ENCODE measurements at regions not wholly inside any gene's neighbourhood (a gene's known extent, or its start where the extent isn't known, plus 50 kb on each side); places are given as distances from the start of the nearest gene placed in this dataset.

DNA sequence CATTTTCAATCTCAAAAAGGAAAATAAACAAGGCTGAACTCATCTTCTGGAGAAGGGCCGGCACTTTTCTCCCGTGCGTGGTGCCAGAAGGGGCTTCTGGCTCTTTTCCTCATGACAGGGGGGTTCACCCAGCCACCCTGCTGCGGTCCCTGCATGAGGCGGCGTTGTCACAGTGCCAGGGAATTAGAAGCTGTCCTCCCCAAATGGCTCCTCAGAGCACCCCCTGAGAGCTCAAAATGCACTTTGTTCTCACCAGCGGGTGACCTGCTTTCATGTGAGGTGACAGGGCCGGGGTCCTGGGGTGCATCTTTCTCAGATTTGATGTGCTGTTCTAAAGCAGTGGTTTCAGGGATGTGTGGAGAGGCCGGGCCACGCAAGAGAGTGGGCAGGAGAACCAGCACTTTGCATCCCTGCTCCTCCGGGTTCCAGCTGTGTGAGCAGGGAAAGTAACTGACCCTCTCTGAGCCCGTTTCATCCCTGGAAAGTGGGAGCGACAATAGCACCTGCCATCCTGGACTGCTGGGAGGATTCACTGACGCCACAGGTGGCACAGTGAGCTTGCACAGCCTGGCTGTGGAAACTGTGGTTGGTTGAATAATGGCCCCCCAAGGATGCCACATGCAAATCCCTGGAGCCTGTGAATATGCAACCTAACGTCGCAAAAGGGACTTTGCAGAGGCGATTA, 94.0 kb downstream of the FOXL1 start:
- no TSS peak for BruUV-seq (replicated peaks)
- no peak for TF ChIP-seq EZH2 (IDR thresholded peaks at IDR 0.05; ENCODE audit: borderline replicate concordance, low read depth, low read length, poor library complexity, severe bottlenecking)
- no peaks in the 10 kb centered on the region for H3K36me3 ChIP-seq (ENCODE audit: insufficient read depth, low read length, poor library complexity, severe bottlenecking)
- H3K9me3 ChIP-seq (ENCODE audit: low read depth, low read length, poor library complexity, severe bottlenecking), result no peaks in the 10 kb centered on the region
- no peak overlapping the region for H3K27ac ChIP-seq (ENCODE audit: low read depth, low read length, poor library complexity, severe bottlenecking)
- CTCF ChIA-PET, result interaction anchor here (0.5 kb wide), 1 partner anchor 391 kb away, joined by 4 read pairs; no protein-coding TSS in a partner anchor
- no peak for DNase-seq (ENCODE audit: low spot score)
- intact Hi-C loops (cut with micrococcal nuclease; ENCODE audit: unreplicated experiment), result no loop called here
- no peaks in the 10 kb centered on the region for H3K4me1 ChIP-seq (ENCODE audit: insufficient read depth, low read length, poor library complexity, severe bottlenecking)
- POLR2A ChIA-PET (ENCODE audit: low non-redundant PET), result no interaction called here
- H3K4me3 ChIP-seq (ENCODE audit: low read depth, low read length, poor library complexity, severe bottlenecking), result no peak overlapping the region
- peaks cover 86% of the 10 kb centered on the region for H3K27me3 ChIP-seq (replicated peaks; ENCODE audit: insufficient read depth, low read depth, low read length, poor library complexity)

- H3K36me3 ChIP-seq (ENCODE audit: insufficient read depth, low read length, poor library complexity, severe bottlenecking), result no peaks in the 10 kb centered on the region
- no peaks in the 10 kb centered on the region for H3K9me3 ChIP-seq (ENCODE audit: low read depth, low read length, poor library complexity, severe bottlenecking)
- H3K4me3 ChIP-seq (ENCODE audit: low read depth, low read length, poor library complexity, severe bottlenecking), result no peak overlapping the region
- H3K4me1 ChIP-seq (ENCODE audit: insufficient read depth, low read length, poor library complexity, severe bottlenecking), result no peaks in the 10 kb centered on the region
- TF ChIP-seq EZH2 (IDR thresholded peaks at IDR 0.05; ENCODE audit: borderline replicate concordance, low read depth, low read length, poor library complexity, severe bottlenecking) (no peak), CTCF (conservative IDR thresholded peaks at IDR 0.05; ENCODE audit: low read depth, low read length) (no peak)
- no peak overlapping the region for H3K27ac ChIP-seq (ENCODE audit: low read depth, low read length, poor library complexity, severe bottlenecking)
- ChIA-PET CTCF (no interaction called here), POLR2A (ENCODE audit: low non-redundant PET) (no interaction called here)
- intact Hi-C loops (cut with micrococcal nuclease; ENCODE audit: unreplicated experiment), result no loop called here
- BruUV-seq (replicated peaks), result no TSS peak
- no peak for DNase-seq (ENCODE audit: low spot score)
- H3K27me3 ChIP-seq (replicated peaks; ENCODE audit: insufficient read depth, low read depth, low read length, poor library complexity), result peaks cover 86% of the 10 kb centered on the region
These were observed 95.0 kb downstream of the FOXL1 start for GRCh38 chr16:86673090-86673955.

- CTCF ChIA-PET, result no interaction called here
- H3K9me3 ChIP-seq (ENCODE audit: low read depth, low read length, poor library complexity, severe bottlenecking), result no peaks in the 10 kb centered on the region
- DNase-seq (ENCODE audit: low spot score), result no peak
- TF ChIP-seq CTCF (conservative IDR thresholded peaks at IDR 0.05; ENCODE audit: low read depth, low read length), result no peak
- no peak for TF ChIP-seq EZH2 (IDR thresholded peaks at IDR 0.05; ENCODE audit: borderline replicate concordance, low read depth, low read length, poor library complexity, severe bottlenecking)
- H3K36me3 ChIP-seq (ENCODE audit: insufficient read depth, low read length, poor library complexity, severe bottlenecking), result no peaks in the 10 kb centered on the region
- BruUV-seq (replicated peaks), result no TSS peak
- no peaks in the 10 kb centered on the region for H3K4me1 ChIP-seq (ENCODE audit: insufficient read depth, low read length, poor library complexity, severe bottlenecking)
- POLR2A ChIA-PET (ENCODE audit: low non-redundant PET), result no interaction called here
- intact Hi-C loops (cut with micrococcal nuclease; ENCODE audit: unreplicated experiment), result no loop called here
- no peak overlapping the region for H3K27ac ChIP-seq (ENCODE audit: low read depth, low read length, poor library complexity, severe bottlenecking)
- peaks cover 79% of the 10 kb centered on the region for H3K27me3 ChIP-seq (replicated peaks; ENCODE audit: insufficient read depth, low read depth, low read length, poor library complexity)
- no peak overlapping the region for H3K4me3 ChIP-seq (ENCODE audit: low read depth, low read length, poor library complexity, severe bottlenecking)
These were observed 95.7 kb downstream of the FOXL1 start for GRCh38 chr16:86673956-86674453.
